ENCODE measurements at regions not wholly inside any gene's neighbourhood (a gene's known extent, or its start where the extent isn't known, plus 50 kb on each side); places are given as distances from the start of the nearest gene placed in this dataset.
A peak's percentile ranks its signal among the peaks of the same experiment; 100 is the strongest.

- Histone ChIP-seq H3K27me3 (ENCODE audit: control insufficient read depth, insufficient read depth, low read length) (no peaks in the 10 kb centered on the region), H3K4me1 (ENCODE audit: control insufficient read depth, insufficient read depth, low read length) (peaks cover 4% of the 10 kb centered on the region), H3K4me3 (ENCODE audit: low read depth in 2 of 2, low read length in 2 of 2) (no peak overlapping the region), H3K27ac (ENCODE audit: low read length) (peak overlapping the region; percentile 69), H3K9me3 (ENCODE audit: control insufficient read depth, insufficient read depth, low read depth, low read length) (no peaks in the 10 kb centered on the region), H3K36me3 (ENCODE audit: control insufficient read depth, insufficient read depth, low read length) (no peaks in the 10 kb centered on the region)
- DNase-seq (ENCODE audit: low read depth, low spot score), result no peak
- no TSS peak for BruUV-seq (replicated peaks)
- POLR2A ChIA-PET, result interaction anchor here (0.7 kb wide), 1 partner anchor 98 kb away, joined by 4 read pairs; no protein-coding TSS in a partner anchor
- in situ Hi-C loops (cut with HindIII; ENCODE audit: low pct_unique_long_range_greater_than_20kb, low sequenced_read_pairs) (no loop called here), intact Hi-C loops (cut with micrococcal nuclease; ENCODE audit: unreplicated experiment) (no loop called here)
- peak; percentile 74 for ATAC-seq
- CTCF ChIA-PET, result no interaction called here
- TF ChIP-seq CTCF (IDR thresholded peaks at IDR 0.05) (no peak), POLR2AphosphoS5 (IDR thresholded peaks at IDR 0.05; ENCODE audit: low read depth, low read length) (no peak), TCF7L2 (IDR thresholded peaks at IDR 0.05; ENCODE audit: low read depth, low read length) (no peak), SIN3A (IDR thresholded peaks at IDR 0.05; ENCODE audit: borderline replicate concordance, insufficient read depth, low read depth, low read length) (no peak), REST (IDR thresholded peaks at IDR 0.05; ENCODE audit: insufficient read depth in 1 of 2, low read depth in 2 of 2, low read length in 1 of 2) (no peak)
These were observed 249.3 kb upstream of the TGFBR2 start for GRCh38 chr3:30356866-30357753.

GRCh38 chr3:30357897-30358296, 248.5 kb upstream of the TGFBR2 start:
- no peak for TF ChIP-seq REST (IDR thresholded peaks at IDR 0.05; ENCODE audit: insufficient read depth in 1 of 2, low read depth in 2 of 2, low read length in 1 of 2)
- TF ChIP-seq TCF7L2 (IDR thresholded peaks at IDR 0.05; ENCODE audit: low read depth, low read length), result no peak
- ChIA-PET CTCF (no interaction called here), POLR2A (interaction anchor here (0.7 kb wide), 1 partner anchor 99 kb away, joined by 4 read pairs; no protein-coding TSS in a partner anchor)
- ATAC-seq (no peak), DNase-seq (ENCODE audit: low read depth, low spot score) (no peak)
- H3K27ac ChIP-seq (ENCODE audit: low read length), result peak overlapping the region; percentile 69
- H3K9me3 ChIP-seq (ENCODE audit: control insufficient read depth, insufficient read depth, low read depth, low read length), result no peaks in the 10 kb centered on the region
- intact Hi-C loops (cut with micrococcal nuclease; ENCODE audit: unreplicated experiment), result no loop called here
- H3K27me3 ChIP-seq (ENCODE audit: control insufficient read depth, insufficient read depth, low read length), result no peaks in the 10 kb centered on the region
- BruUV-seq (replicated peaks), result no TSS peak
- H3K4me3 ChIP-seq (ENCODE audit: low read depth in 2 of 2, low read length in 2 of 2), result no peak overlapping the region
- no peaks in the 10 kb centered on the region for H3K36me3 ChIP-seq (ENCODE audit: control insufficient read depth, insufficient read depth, low read length)
- in situ Hi-C loops (cut with HindIII; ENCODE audit: low pct_unique_long_range_greater_than_20kb, low sequenced_read_pairs), result no loop called here
- peaks cover 4% of the 10 kb centered on the region for H3K4me1 ChIP-seq (ENCODE audit: control insufficient read depth, insufficient read depth, low read length)

Data from Panc1 (cell line).